SH-SY5Y (cell line): ENCODE measurements at regions not wholly inside any gene's neighbourhood (a gene's known extent, or its start where the extent isn't known, plus 50 kb on each side); places are given as distances from the start of the nearest gene placed in this dataset.

Experiments
- GATA2 ChIP-seq: IDR thresholded peaks from 2 replicates; pipeline ENCODE4 v1.6.1; 2011; ENCODE audit warnings: mild to moderate bottlenecking, low read depth, low read length
- GATA3 ChIP-seq: IDR thresholded peaks from 2 replicates; pipeline ENCODE4 v1.6.1; 2011; ENCODE audit warnings: low read depth, mild to moderate bottlenecking, low read length, moderate library complexity

- TF ChIP-seq GATA2 (no peak), GATA3 (no peak)
Observed at GRCh38 chr7:113705439-113705838, 213.4 kb downstream of the PPP1R3A start.

- no peak for TF ChIP-seq GATA2
- no peak for TF ChIP-seq GATA3
Observed at GRCh38 chr7:113698556-113699220, 220.1 kb downstream of the PPP1R3A start.

DNA sequence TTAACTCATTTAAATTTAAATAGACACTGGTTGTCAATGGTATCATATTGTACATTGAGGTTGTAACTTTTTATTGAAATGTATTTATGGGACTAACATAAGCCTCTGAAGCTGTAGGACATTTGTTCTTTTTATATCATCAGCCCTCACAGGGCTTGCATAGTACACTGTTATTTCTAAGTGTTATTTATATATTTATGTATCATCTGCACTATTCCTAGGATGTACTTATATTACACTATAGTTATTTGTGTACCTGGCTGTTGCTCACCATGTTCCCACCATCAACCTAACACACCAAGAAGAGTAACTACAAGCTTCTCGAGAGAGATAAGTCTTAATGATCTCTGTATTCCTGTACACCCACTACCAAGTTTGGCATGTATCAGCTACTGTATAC, 224.7 kb downstream of the PPP1R3A start:
- TF ChIP-seq GATA3 (no peak), GATA2 (no peak)

- TF ChIP-seq GATA3, result no peak
- no peak for TF ChIP-seq GATA2
Observed at GRCh38 chr7:113684165-113684564, 234.6 kb downstream of the PPP1R3A start.

DNA sequence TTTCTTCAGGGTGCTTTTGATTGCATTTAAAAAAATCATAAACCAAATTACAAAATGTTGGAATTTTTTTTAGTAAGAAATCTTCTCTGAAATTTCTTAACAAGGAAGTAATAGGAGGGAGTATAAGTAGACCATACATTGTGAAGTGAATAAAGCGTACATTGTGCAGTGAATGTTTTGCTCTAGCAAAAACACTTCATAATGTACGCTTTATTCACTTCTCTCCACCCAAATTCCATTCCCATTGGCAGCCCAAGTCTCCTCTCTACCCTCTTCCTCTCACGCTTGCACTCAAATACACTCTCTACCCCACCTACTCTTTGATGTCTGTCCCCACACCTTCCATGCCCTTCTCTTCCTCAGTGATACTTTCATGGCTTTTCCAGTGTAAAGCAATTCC, 241.0 kb downstream of the PPP1R3A start:
- TF ChIP-seq GATA2, result no peak
- no peak for TF ChIP-seq GATA3

GRCh38 chr7:113664867-113665266, 253.9 kb downstream of the PPP1R3A start:
- TF ChIP-seq GATA2, result no peak
- no peak for TF ChIP-seq GATA3

DNA sequence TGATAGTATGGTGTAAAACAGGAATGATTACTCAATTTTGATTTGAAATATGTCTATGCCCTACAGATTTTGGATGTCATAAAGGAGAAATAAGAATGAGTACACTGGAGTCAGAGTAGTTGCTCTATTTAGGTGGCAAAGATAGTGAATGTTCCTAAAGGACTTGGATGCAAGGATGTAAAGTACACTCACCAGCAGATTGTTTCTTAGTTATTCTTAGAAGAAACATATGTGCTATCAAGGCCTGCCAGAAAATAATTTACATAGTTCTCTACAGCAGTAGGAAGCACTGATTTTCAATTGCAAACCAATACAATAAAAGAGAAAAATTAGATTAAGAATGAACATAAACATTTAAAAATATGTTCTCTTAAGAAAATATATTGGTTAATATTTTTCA, 259.4 kb downstream of the PPP1R3A start:
- TF ChIP-seq GATA3, result no peak
- TF ChIP-seq GATA2, result no peak

DNA sequence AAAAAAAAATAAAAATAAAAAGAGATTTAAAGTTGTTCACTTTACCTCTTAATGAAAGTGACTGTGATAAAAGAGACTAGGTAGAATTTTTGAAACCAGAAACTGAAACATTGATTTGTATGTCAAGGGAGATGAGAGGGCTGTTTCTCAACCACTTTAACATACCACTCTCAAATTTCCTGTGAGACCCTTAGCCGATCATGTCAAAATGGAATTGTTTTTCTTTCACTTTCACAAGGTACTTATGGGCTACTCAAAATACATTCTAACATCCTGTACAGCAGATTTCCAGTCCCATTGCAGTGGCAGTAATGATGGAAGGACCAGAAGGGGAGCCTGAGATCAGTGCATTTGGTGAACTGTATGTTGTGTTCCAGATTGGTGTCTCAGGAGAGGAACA, 261.2 kb downstream of the PPP1R3A start:
- TF ChIP-seq GATA3, result no peak
- no peak for TF ChIP-seq GATA2

DNA sequence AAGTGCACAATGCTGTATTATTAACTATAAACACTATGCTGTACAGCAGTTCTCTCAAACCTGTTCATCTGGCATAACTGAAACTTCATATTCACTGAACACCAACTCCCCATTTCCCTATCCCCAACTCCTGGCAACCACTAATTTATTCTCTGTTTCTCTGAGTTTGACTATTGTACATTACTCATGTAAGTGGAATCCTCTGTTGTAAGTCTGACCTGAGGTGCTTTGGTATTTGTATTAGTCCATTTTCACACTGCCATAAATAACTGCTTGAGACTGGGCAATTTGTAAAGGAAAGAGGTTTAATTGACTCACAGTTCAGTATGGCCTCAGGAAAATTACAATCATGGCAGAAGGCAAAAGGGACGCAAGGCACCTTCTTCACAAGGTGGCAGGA, 266.3 kb downstream of the PPP1R3A start:
- TF ChIP-seq GATA3 (no peak), GATA2 (no peak)

DNA sequence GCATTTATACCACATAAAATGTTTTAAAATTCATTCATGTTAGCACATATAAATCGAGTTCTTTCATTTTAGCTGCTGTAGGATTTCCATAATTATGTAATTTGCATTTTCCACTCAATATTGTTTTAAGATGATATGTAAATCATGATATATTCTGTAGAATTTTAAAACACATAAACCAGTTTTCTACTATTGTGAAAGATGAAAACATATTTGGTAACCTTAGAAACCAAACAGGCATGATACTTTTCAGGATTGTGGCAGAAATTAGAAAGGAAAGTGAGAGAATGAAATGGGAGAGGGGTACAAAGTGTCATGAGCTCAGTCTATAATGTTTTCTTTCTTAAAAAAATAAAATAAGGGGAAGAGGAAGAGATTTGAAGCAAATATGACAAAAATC, 269.3 kb downstream of the PPP1R3A start:
- TF ChIP-seq GATA2, result no peak
- no peak for TF ChIP-seq GATA3

DNA sequence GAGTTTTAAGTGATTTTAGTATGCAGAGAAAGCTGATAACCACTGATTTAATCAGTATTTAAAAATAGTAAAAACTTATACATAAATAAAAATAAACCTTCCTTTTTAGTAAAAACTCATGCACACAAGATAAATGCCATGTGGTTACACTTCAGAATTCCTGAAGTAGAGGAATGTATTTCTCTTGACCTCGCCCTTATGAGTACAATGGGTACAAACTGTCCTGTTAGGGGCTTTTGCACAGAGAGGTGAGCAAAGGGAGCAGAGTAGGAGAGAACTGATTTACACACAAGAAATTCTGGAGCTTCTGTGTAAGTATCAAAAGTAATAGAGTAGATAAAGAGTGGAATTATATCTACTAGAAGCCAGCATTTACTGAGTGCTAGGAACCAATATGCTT, 279.6 kb downstream of the PPP1R3A start:
- TF ChIP-seq GATA3 (no peak), GATA2 (no peak)

DNA sequence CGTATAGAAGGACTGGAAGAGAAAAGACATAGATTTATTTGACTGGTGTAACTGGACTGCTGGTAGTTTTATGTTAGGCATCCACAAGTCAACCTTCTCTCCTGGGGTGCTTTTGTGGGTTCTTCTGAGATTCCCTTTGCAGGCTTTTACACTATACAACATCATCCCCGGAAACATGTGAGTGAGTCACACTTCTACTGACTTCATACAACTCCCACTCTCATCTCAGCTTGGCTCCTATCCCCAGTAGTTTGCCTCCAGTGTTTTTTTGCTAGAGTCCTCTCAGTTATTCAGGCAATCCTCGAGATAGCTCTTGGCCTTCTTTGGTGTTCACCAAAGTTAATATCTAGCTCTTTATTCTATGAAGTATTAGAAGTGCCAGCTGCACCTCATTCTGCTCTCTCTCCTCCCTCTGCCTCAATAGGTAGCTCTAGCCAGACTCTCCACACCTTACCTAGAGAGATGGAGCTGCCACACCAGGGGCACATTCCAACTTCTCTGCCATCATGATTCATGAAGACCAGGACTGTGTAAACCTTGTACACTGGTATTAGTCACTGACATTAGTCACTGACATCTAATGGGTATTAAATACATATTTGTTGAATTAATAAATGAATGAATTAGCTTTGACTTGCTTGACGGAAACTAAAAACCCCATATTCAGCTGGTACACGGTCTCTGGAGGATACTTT, 281.9 kb downstream of the PPP1R3A start:
- TF ChIP-seq GATA2 (no peak), GATA3 (no peak)

DNA sequence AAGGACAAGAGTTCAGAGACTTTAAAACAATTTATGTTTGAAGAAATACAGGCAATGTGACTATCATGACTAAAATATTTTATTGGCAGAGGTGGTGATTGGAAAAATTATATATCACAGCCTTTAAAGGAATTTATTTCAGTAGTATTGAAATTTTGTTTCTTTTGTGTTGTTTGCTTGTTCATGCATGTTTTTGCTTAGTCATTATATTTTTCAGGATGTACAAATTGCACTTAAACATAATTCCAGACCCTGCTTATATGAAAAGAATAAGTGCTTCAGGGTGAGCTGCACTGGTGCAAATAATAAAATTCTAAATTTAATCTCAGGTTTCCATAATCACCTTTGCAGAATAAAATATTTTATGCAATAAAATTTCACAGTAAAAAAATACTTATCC, 283.3 kb downstream of the PPP1R3A start:
- TF ChIP-seq GATA3 (no peak), GATA2 (no peak)

- TF ChIP-seq GATA3 (no peak), GATA2 (no peak)
Observed at GRCh38 chr7:113633073-113633472, 285.7 kb downstream of the PPP1R3A start.

DNA sequence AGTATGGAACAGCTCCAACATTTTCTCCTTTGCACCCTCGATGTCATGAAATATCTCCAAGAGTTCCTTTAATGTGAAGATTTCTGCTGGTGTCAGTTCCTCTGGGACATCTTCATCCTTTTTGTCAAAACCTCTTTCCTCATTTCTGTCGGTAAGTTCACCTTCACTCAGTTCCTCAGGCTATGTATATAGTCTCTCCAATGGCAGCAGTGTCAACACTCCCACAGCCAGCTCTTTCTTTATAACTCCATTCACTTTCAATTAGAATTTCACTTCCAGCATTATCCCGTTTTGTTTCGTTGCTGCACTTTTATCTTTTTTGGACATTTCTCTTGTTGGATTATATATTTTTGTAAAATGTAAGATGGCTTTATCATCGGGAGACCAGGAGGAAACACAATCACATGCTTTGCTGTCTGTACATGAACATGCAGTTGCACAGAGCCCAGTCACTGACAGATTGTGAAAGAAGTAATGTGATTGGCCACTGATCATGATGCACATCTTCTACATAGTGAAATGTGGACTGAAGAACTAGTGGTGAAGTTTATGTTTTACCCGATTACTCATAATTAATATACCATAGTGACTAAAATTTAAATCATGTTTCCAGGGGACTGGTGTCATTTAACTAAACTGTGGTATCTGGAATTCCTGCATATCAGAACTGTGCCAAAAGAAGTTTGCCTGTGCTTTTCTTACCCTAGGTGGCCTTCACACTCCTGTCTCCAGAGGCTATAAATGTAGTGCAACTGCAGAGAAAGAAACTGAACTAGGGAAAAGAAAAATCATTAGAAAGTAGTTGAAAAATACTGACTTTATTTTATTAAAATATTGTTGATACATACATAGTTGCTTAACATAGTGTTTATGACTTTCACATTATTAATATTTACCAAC, 289.6 kb downstream of the PPP1R3A start:
- TF ChIP-seq GATA3 (no peak), GATA2 (no peak)
